Keratinocyte (primary cell): ENCODE measurements at regions not wholly inside any gene's neighbourhood (a gene's known extent, or its start where the extent isn't known, plus 50 kb on each side); places are given as distances from the start of the nearest gene placed in this dataset.
"Not testable (repeated sequence)": the region's sequence is repeated elsewhere in the genome, so short reads cannot be mapped to it uniquely, and the experiment has no call there.

Experiments
- DNase-seq: peaks from one replicate; pipeline ENCODE4 v3.0.0-alpha.2; 2011; ENCODE audit warnings: low read depth, missing footprints, low spot score
- FAIRE-seq: peaks from 2 replicates; lab custom pipeline; 2011; peaks lifted over from hg19 to GRCh38; lab: Jason Lieb, UNC
- H2AFZ ChIP-seq: 2 replicates; pipeline ENCODE4 v1.6.0; 2012; ENCODE audit warnings: low read length, control low read depth, inconsistent platforms; ENCODE audit not compliant: control insufficient read depth
- H3K27ac ChIP-seq: 2 replicates; pipeline ENCODE4 v1.5.1; 2011; ENCODE audit warnings: low read length; ENCODE audit not compliant: control insufficient read depth, insufficient read depth
- H3K27me3 ChIP-seq: 3 replicates; pipeline ENCODE4 v1.6.0; 2011; ENCODE audit warnings: low read length; ENCODE audit not compliant: control insufficient read depth, insufficient read depth; ENCODE audit errors: extremely low read depth
- H3K36me3 ChIP-seq, 2 experiments: 2 replicates in 1 of 2; 3 replicates in 1 of 2; pipeline ENCODE4 v1.5.1; 2011; ENCODE audit warnings: low read length in 2 of 2, mild to moderate bottlenecking in 1 of 2; ENCODE audit not compliant: control insufficient read depth in 2 of 2, insufficient read depth in 2 of 2; ENCODE audit errors: extremely low read depth in 1 of 2
- H3K4me1 ChIP-seq: 3 replicates; pipeline ENCODE4 v1.5.1; 2011; ENCODE audit warnings: low read length; ENCODE audit not compliant: control insufficient read depth, insufficient read depth; ENCODE audit errors: extremely low read depth
- H3K4me2 ChIP-seq: 3 replicates; pipeline ENCODE4 v1.6.0; 2011; ENCODE audit warnings: low read depth, low read length; ENCODE audit not compliant: control insufficient read depth, insufficient read depth; ENCODE audit errors: extremely low read depth
- H3K4me3 ChIP-seq, 3 experiments: fragments of 200-600 bp in 1 of 3; sonication (generic) in 1 of 3; 2 replicates in 2 of 3; 3 replicates in 1 of 3; pipeline ENCODE4 v1.5.1; 2011 to 2016; ENCODE audit warnings: low read length in 3 of 3, mild to moderate bottlenecking in 3 of 3, control low read depth in 2 of 3, inconsistent platforms in 1 of 3, low read depth in 1 of 3, mixed read lengths in 1 of 3, mixed run types in 1 of 3, moderate library complexity in 1 of 3; ENCODE audit not compliant: control insufficient read depth in 2 of 3, insufficient read depth in 2 of 3; ENCODE audit errors: extremely low read depth in 1 of 3
- H3K79me2 ChIP-seq: 2 replicates; pipeline ENCODE4 v1.6.0; 2012; ENCODE audit warnings: low read length; ENCODE audit not compliant: control insufficient read depth, insufficient read depth
- H3K9ac ChIP-seq: 3 replicates; pipeline ENCODE4 v1.6.0; 2011; ENCODE audit warnings: low read length; ENCODE audit not compliant: control insufficient read depth, insufficient read depth; ENCODE audit errors: extremely low read depth
- H3K9me1 ChIP-seq: 3 replicates; pipeline ENCODE4 v1.6.0; 2011; ENCODE audit warnings: low read length; ENCODE audit not compliant: control insufficient read depth, insufficient read depth; ENCODE audit errors: extremely low read depth
- H3K9me3 ChIP-seq: 2 replicates; pipeline ENCODE4 v1.5.1; 2012; ENCODE audit warnings: low read depth, low read length; ENCODE audit not compliant: control insufficient read depth
- H4K20me1 ChIP-seq: 3 replicates; pipeline ENCODE4 v1.6.0; 2011; ENCODE audit warnings: low read length; ENCODE audit not compliant: control insufficient read depth, insufficient read depth; ENCODE audit errors: extremely low read depth
- EZH2 ChIP-seq: IDR thresholded peaks from one replicate; pipeline ENCODE4 v1.6.1; 2012; ENCODE audit warnings: inconsistent platforms, mild to moderate bottlenecking, low read length, moderate library complexity
- dilution Hi-C: fragments of 300-500 bp; cut with MboI; formaldehyde crosslinking; loops from one replicate; pipeline ENCODE4 v1.7.0; 2020; ENCODE audit warnings: low sequenced_read_pairs; ENCODE audit not compliant: extremely low pct_ligation_motif_present
- TF ChIP-seq, protein P1 (sequence below), 3 experiments: IDR thresholded peaks in 1 of 3; conservative IDR thresholded peaks in 1 of 3; optimal IDR thresholded peaks in 1 of 3; 2 replicates in 2 of 3; 3 replicates in 1 of 3; pipeline versions ENCODE3 to v1.5.1; 2011; ENCODE audit warnings: low read length in 3 of 3, mild to moderate bottlenecking in 3 of 3, moderate library complexity in 2 of 3, control low read depth in 1 of 3, inconsistent platforms in 1 of 3; ENCODE audit not compliant: insufficient read depth in 2 of 3; ENCODE audit errors: extremely low read depth in 1 of 3

DNA sequence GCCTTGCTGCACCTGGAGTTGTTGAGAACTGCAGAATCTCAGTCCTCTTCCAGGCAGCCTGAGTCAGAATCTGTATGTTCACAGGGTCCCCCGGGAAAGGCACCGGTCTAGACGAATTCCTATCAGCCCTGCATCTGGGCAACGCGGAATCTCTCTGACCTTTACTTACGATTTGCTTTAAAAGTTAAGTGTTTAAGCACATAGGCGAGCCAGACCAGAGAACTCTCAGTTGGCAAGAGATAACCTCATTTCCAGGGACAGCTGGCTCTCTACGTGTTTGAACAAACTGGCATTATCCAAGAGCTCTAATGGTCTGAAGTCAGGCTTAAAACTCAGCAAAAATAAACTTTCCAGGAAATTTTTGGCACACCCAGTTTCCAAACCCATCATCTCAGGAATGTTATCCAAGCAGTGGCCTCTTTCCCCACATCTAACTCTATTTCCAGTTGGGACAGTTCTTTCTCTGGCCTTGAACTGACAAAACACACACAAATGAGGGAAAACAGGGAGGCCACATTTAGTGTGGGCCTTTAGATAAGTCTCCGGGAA lies 53.4 kb downstream of the HES1 start:
- Histone ChIP-seq H3K9me3 (no peaks in the 10 kb centered on the region), H3K4me2 (no peak overlapping the region), H2AFZ (no peak overlapping the region), H3K9me1 (no peaks in the 10 kb centered on the region), H3K4me1 (no peaks in the 10 kb centered on the region), H3K36me3 (no peaks in the 10 kb centered on the region), H4K20me1 (no peaks in the 10 kb centered on the region), H3K79me2 (no peaks in the 10 kb centered on the region), H3K9ac (no peak overlapping the region), H3K27ac (no peak overlapping the region), H3K27me3 (no peaks in the 10 kb centered on the region), H3K4me3 (no peak overlapping the region)
- FAIRE-seq, result no peak
- dilution Hi-C loops, result no loop called here
- TF ChIP-seq EZH2, result no peak
- TF ChIP-seq, protein P1, sequence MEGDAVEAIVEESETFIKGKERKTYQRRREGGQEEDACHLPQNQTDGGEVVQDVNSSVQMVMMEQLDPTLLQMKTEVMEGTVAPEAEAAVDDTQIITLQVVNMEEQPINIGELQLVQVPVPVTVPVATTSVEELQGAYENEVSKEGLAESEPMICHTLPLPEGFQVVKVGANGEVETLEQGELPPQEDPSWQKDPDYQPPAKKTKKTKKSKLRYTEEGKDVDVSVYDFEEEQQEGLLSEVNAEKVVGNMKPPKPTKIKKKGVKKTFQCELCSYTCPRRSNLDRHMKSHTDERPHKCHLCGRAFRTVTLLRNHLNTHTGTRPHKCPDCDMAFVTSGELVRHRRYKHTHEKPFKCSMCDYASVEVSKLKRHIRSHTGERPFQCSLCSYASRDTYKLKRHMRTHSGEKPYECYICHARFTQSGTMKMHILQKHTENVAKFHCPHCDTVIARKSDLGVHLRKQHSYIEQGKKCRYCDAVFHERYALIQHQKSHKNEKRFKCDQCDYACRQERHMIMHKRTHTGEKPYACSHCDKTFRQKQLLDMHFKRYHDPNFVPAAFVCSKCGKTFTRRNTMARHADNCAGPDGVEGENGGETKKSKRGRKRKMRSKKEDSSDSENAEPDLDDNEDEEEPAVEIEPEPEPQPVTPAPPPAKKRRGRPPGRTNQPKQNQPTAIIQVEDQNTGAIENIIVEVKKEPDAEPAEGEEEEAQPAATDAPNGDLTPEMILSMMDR (optimal IDR thresholded peaks at IDR 0.05 in 1 of 3, IDR thresholded peaks at IDR 0.05 in 1 of 3, conservative IDR thresholded peaks at IDR 0.05 in 1 of 3; ENCODE audit: extremely low read depth in 1 of 3, insufficient read depth in 2 of 3, low read length in 3 of 3), result no peak
- DNase-seq, result no peak

DNA sequence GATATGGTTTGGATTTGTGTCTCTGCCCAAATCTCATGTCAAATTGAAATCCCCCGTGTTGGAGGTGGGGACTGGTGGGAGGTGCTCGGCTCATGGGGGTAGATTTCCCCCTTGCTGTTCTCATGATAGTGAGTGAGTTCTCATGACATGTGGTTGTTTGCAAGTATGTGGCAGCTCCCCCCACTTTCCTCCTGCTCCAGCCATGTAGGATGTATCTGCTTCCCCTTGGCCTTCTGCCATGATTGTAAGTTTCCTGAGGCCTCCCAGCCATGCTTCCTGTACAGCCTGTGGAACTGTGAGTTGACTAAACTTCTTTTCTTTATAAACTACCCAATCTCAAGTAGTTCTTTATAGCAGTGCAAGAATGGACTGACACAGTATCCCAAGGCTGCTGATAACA lies 55.9 kb downstream of the HES1 start:
- H3K79me2 ChIP-seq, H3K9me3 ChIP-seq, FAIRE-seq, H3K27ac ChIP-seq, H3K4me1 ChIP-seq, H3K9ac ChIP-seq, DNase-seq, dilution Hi-C loops, H3K4me2 ChIP-seq, H3K9me1 ChIP-seq, H3K4me3 ChIP-seq, H4K20me1 ChIP-seq, H2AFZ ChIP-seq, H3K36me3 ChIP-seq, H3K27me3 ChIP-seq: not testable (repeated sequence)
